HG03025 (cell line): ENCODE measurements at regions not wholly inside any gene's neighbourhood (a gene's known extent, or its start where the extent isn't known, plus 50 kb on each side); places are given as distances from the start of the nearest gene placed in this dataset.

ENCODE experiments used
- ATAC-seq: cut with Tn5 transposase; IDR thresholded peaks from one replicate; pipeline ENCODE4 v1.9.1; 2021; ENCODE audit warnings: mild to moderate bottlenecking, moderate library complexity; ENCODE audit not compliant: unreplicated experiment, low FRiP score

DNA sequence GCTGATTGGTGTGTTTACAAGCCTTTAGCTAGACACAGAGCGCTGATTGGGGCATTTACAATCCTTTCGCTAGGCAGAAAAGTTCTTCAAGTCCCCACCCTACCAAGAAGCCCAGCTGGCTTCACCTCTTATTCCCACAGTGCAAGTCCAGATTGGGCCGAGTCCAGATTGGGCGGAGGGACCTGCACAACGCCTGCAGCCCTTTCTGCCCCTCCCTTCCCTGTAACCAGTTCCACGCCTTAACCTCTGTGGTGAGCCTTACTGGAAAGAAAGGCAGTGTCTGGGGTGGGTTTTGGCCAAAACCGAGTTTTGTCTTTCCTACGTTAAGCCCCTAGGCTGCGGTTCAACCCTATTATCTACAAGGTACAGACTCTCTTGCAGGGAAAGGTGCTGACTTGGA, 268.7 kb downstream of the ZEB1 start:
- no peak for ATAC-seq

- ATAC-seq: no peak
These were observed 268.0 kb downstream of the ZEB1 start for GRCh38 chr10:31586723-31587638.

DNA sequence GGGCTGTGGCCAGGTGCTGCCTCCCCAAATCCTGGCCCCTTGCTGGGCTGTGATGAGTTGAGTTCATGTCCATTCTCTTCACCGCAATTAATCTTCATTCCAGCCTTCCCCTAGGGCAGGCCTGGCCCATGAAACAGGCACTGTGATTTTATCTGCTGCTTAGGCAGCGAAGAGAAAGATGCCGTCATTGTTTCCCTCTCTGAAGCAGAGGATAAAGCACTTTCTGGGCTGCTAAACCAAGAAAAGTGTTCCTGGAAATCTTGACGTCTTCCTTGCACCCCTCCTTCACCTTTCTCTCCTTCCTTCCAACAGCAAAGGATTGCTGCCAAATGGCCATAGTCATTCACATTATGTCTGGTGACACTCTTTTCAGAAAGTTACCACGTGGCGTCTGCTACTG, 265.9 kb downstream of the ZEB1 start:
- ATAC-seq: no peak

DNA sequence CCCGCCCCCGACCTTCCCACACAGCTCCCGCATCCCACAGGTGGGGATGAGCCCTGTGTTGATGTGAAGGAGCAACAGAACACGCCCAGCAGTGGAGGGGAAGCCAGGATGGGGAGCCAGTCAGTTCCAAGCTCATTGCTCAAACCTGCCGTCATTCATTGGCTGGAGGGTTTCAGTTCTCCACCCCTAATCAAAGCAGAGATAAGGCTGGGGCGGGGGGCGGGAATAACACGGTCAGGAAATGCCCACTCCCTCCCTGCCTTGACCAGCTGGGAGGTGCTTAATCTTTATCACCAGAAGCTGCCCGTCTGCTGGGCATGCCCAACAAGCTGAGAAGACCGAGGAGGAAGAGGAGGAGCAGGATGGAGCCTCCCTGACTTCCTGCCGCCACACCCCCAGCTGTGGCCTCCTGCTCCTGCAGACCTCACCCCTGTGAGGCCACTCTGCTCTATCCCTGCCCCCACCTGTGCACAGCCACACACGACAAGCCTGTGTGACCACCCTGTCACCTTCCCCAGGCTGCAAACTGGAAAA, 265.1 kb downstream of the ZEB1 start:
- no peak for ATAC-seq

- no peak for ATAC-seq
These were observed 264.3 kb downstream of the ZEB1 start for GRCh38 chr10:31583293-31583692.

DNA sequence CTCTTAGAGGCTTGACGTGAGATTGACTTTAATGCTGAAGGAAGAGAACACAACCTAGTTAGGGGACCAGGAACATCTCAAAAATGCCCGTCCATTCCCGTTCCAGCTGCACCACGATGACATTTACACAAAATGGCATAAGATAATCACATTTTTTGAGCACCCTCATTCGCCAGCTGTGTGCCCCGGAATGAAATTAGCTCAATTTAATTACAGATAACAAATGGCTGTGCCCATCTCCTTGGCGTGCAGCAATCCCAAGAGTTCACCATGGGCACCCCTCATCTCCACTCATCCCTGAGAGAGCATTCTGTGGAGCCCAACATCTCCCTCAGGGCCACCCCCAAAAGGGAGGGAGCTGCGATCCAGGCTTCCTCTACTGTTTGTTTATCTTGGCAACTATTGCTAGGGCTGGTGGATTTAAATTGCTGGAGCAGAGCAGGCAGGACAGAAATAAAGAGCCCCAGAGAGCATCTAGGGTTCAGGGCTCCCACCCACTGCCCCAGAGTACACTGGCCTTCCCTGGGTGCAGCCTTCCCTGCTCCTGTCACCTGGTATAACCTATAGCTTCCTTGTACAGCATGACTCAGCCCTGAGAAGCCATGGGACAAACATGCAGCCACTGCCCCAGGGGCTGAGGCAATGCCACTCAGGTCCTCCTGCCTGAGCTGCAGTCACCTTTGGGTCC, 263.5 kb downstream of the ZEB1 start:
- ATAC-seq: no peak

DNA sequence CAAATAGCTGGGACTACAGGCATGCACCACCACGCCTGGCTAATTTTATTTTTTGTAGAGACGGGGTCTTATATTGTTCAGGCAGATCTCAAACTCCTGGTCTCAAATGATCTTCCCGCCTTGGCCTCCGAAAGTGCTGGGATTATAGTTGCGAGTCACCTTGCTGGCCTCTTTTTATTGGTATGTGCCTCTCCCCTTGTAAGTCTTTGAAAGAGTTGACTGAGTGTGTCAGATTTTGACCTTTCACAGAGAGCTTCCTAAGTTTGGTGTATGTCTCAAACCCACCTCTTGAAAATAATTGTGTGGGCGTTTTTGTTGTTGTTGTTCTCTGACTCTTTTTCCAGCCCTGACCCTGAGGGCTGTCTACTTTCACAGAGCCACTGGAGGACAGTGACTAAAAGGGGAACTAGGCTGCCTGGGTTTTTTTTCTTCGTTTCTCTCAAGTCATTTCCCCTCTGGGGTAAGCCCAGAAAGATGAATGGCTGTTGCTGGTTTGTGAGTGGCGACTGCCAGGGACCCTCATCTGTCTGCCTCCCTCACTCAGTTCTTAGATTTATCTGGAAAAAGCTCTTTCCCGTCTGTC, 262.8 kb downstream of the ZEB1 start:
- ATAC-seq: peak; percentile 59

- no peak for ATAC-seq
These were observed 261.6 kb downstream of the ZEB1 start for GRCh38 chr10:31580646-31581045.
